Right ventricle myocardium inferior (tissue), 1 donor: ENCODE measurements at regions not wholly inside any gene's neighbourhood (a gene's known extent, or its start where the extent isn't known, plus 50 kb on each side); places are given as distances from the start of the nearest gene placed in this dataset.
"Not testable (repeated sequence)": the region's sequence is repeated elsewhere in the genome, so short reads cannot be mapped to it uniquely, and the experiment has no call there.

ENCODE experiments used
- ATAC-seq: fragments of 200-7000 bp; cut with Tn5 transposase; one replicate; pipeline ENCODE4 v1.9.1; 2020; ENCODE audit warnings: mild to moderate bottlenecking, moderate library complexity
- DNase-seq: peaks from one replicate; pipeline ENCODE4 v3.0.0; 2021; ENCODE audit errors: missing footprints
- intact Hi-C: fragments of 100-400 bp; cut with DNase I; formaldehyde crosslinking; loops from one replicate; pipeline ENCODE4 v1.11.0; 2022
- donor health status: DM: no; HTN: yes; CAD: no; lungs with severe emphysema.

- ATAC-seq (no peak), DNase-seq (no peak)
- intact Hi-C loops: no loop called here
Observed at GRCh38 chr22:22770280-22770871, 117.2 kb upstream of the IGLL5 start.

GRCh38 chr22:22770881-22771280 lies 116.7 kb upstream of the IGLL5 start:
- intact Hi-C loops: no loop called here
- ATAC-seq (no peak), DNase-seq (no peak)

- DNase-seq (no peak), ATAC-seq (no peak)
- intact Hi-C loops: no loop called here
Observed at GRCh38 chr22:22771696-22772377, 115.8 kb upstream of the IGLL5 start.

GRCh38 chr22:22772396-22772795 lies 115.2 kb upstream of the IGLL5 start:
- intact Hi-C loops: no loop called here
- no peak for ATAC-seq

GRCh38 chr22:22772883-22773282 lies 114.7 kb upstream of the IGLL5 start:
- intact Hi-C loops: no loop called here
- DNase-seq (no peak), ATAC-seq (no peak)

More at GRCh38 chr22:22772396-22772795, 115.2 kb upstream of the IGLL5 start:
- DNase-seq: no peak

- ATAC-seq (no peak), DNase-seq (no peak)
- intact Hi-C loops: no loop called here
Observed at GRCh38 chr22:22773427-22773826, 114.2 kb upstream of the IGLL5 start.

GRCh38 chr22:22773979-22774604 lies 113.5 kb upstream of the IGLL5 start:
- intact Hi-C loops: no loop called here
- DNase-seq (no peak), ATAC-seq (no peak)

- intact Hi-C loops, DNase-seq, ATAC-seq: not testable (repeated sequence)
Observed at GRCh38 chr22:22774762-22775161, 112.9 kb upstream of the IGLL5 start.

GRCh38 chr22:22776121-22776520 lies 111.5 kb upstream of the IGLL5 start:
- ATAC-seq: no peak
- intact Hi-C loops: no loop called here
- DNase-seq: no peak

GRCh38 chr22:22779213-22779612 lies 108.4 kb upstream of the IGLL5 start:
- intact Hi-C loops: no loop called here
- DNase-seq: no peak
- ATAC-seq: no peak

- intact Hi-C loops: no loop called here
- ATAC-seq: no peak
- no peak for DNase-seq
Observed at GRCh38 chr22:22783575-22783974, 104.0 kb upstream of the IGLL5 start.

GRCh38 chr22:22784249-22785039 lies 103.2 kb upstream of the IGLL5 start:
- intact Hi-C loops: no loop called here
- DNase-seq (no peak), ATAC-seq (no peak)

- intact Hi-C loops: no loop called here
- DNase-seq (no peak), ATAC-seq (no peak)
Observed at GRCh38 chr22:22785316-22786065, 102.1 kb upstream of the IGLL5 start.

- DNase-seq: no peak
Observed at GRCh38 chr22:22786301-22787115, 101.1 kb upstream of the IGLL5 start.

GRCh38 chr22:22787151-22787550 lies 100.5 kb upstream of the IGLL5 start:
- intact Hi-C loops: no loop called here
- ATAC-seq (no peak), DNase-seq (no peak)

More at GRCh38 chr22:22786301-22787115, 101.1 kb upstream of the IGLL5 start:
- intact Hi-C loops: no loop called here
- no peak for ATAC-seq

GRCh38 chr22:22787786-22788459 lies 99.7 kb upstream of the IGLL5 start:
- intact Hi-C loops: no loop called here
- ATAC-seq (no peak), DNase-seq (no peak)

GRCh38 chr22:22788460-22789037 lies 99.1 kb upstream of the IGLL5 start:
- intact Hi-C loops: no loop called here
- no peak for DNase-seq

More at GRCh38 chr22:22788460-22789037, 99.1 kb upstream of the IGLL5 start:
- ATAC-seq: no peak
